B cell (primary cell): ENCODE measurements at regions not wholly inside any gene's neighbourhood (a gene's known extent, or its start where the extent isn't known, plus 50 kb on each side); places are given as distances from the start of the nearest gene placed in this dataset.

Experiments
- ATAC-seq: fragments of 200-7000 bp; cut with Tn5 transposase; one replicate; pipeline ENCODE4 v1.10.0; 2021; ENCODE audit warnings: low read depth, mild to moderate bottlenecking, moderate number of reproducible peaks, moderate library complexity
- CTCF ChIA-PET: fragments of 350-600 bp; sonication (Branson Sonifier 250); formaldehyde crosslinking; loops from one replicate; lab custom pipeline; 2021; ENCODE audit warnings: antibody characterized with exemption, inconsistent platforms; lab: Charles Lee
- POLR2A ChIA-PET: fragments of 350-600 bp; sonication (Branson Sonifier 250); formaldehyde crosslinking; loops from one replicate; lab custom pipeline; 2021; ENCODE audit warnings: antibody characterized with exemption; lab: Charles Lee
- DNase-seq: peaks from one replicate; pipeline ENCODE4 v3.0.0; 2013
- H2AFZ ChIP-seq: 2 replicates; pipeline ENCODE4 v1.6.1; 2012; ENCODE audit warnings: mild to moderate bottlenecking, low read depth, low read length; ENCODE audit not compliant: insufficient read depth, poor library complexity, severe bottlenecking
- H3K27ac ChIP-seq, 2 donors: 1 replicate in 1 of 2; 2 replicates in 1 of 2; pipeline ENCODE4 v1.5.1; 2012 to 2013; ENCODE audit warnings: low read length in 2 of 2, mild to moderate bottlenecking in 2 of 2, moderate library complexity in 1 of 2
- H3K27me3 ChIP-seq, 4 experiments: fragments of 200-600 bp in 1 of 4; sonication (generic) in 1 of 4; replicated peaks in 1 of 4; 1 replicate in 2 of 4; 2 replicates in 2 of 4; pipeline versions ENCODE4 v1.6.1 to v1.7.0; 2013 to 2016; ENCODE audit warnings: low read length in 3 of 4, mild to moderate bottlenecking in 2 of 4, mixed read lengths in 1 of 4, moderate library complexity in 1 of 4; ENCODE audit not compliant: insufficient read depth in 4 of 4, control insufficient read depth in 3 of 4; ENCODE audit errors: control extremely low read depth in 1 of 4
- H3K36me3 ChIP-seq, 2 experiments: replicated peaks in 1 of 2; 1 replicate in 1 of 2; 2 replicates in 1 of 2; pipeline versions ENCODE4 v1.6.1 to v1.7.1; 2013; ENCODE audit warnings: low read length in 1 of 2; ENCODE audit not compliant: insufficient read depth in 2 of 2, control insufficient read depth in 1 of 2; ENCODE audit errors: control extremely low read depth in 1 of 2, extremely low read depth in 1 of 2
- H3K4me1 ChIP-seq, 2 donors: fragments of 200-600 bp in 1 of 2; sonication (generic) in 1 of 2; 1 replicate in 1 of 2; 2 replicates in 1 of 2; pipeline versions ENCODE4 v1.5.1 to v1.6.1; 2013 to 2017; ENCODE audit warnings: low read length in 2 of 2; ENCODE audit not compliant: control insufficient read depth in 2 of 2, insufficient read depth in 2 of 2
- H3K4me2 ChIP-seq: replicated peaks from 2 replicates; pipeline ENCODE3; 2012; ENCODE audit warnings: mild to moderate bottlenecking, low read depth, low read length; ENCODE audit not compliant: poor library complexity, severe bottlenecking
- H3K4me3 ChIP-seq, 5 experiments: fragments of 200-600 bp in 1 of 5; sonication (generic) in 1 of 5; 1 replicate in 3 of 5; 2 replicates in 2 of 5; pipeline versions ENCODE4 v1.5.1 to v1.7.0; 2011 to 2016; ENCODE audit warnings: low read length in 4 of 5, mild to moderate bottlenecking in 4 of 5, low read depth in 2 of 5, control low read depth in 1 of 5, moderate library complexity in 1 of 5; ENCODE audit not compliant: insufficient read depth in 1 of 5; ENCODE audit errors: control extremely low read depth in 1 of 5, extremely low read depth in 1 of 5
- H3K79me2 ChIP-seq: fragments of 200-600 bp; sonication (generic); one replicate; pipeline ENCODE4 v1.6.0; 2016; ENCODE audit warnings: low read length; ENCODE audit not compliant: control insufficient read depth, insufficient read depth
- H3K9ac ChIP-seq: fragments of 200-600 bp; sonication (generic); 2 replicates; pipeline ENCODE4 v1.6.1; 2017; ENCODE audit warnings: mild to moderate bottlenecking, low read length, moderate library complexity
- H3K9me3 ChIP-seq, 3 donors: one replicate each; pipeline versions ENCODE4 v1.6.1 to v1.7.1; 2013; ENCODE audit warnings: low read length in 2 of 3; ENCODE audit not compliant: control insufficient read depth in 2 of 3, insufficient read depth in 1 of 3; ENCODE audit errors: control extremely low read depth in 1 of 3
- H4K20me1 ChIP-seq: 2 replicates; pipeline ENCODE4 v1.6.0; 2012; ENCODE audit warnings: mild to moderate bottlenecking, low read length; ENCODE audit not compliant: insufficient read depth, control insufficient read depth, poor library complexity, severe bottlenecking
- H3K27ac Mint-ChIP-seq: one replicate; pipeline ENCODE4 v1.8.0; 2021; ENCODE audit warnings: mixed read lengths
- H3K27me3 Mint-ChIP-seq: one replicate; pipeline ENCODE4 v1.8.0; 2021; ENCODE audit warnings: mixed read lengths
- H3K4me1 Mint-ChIP-seq: one replicate; pipeline ENCODE4 v1.8.0; 2021; ENCODE audit warnings: mixed read lengths
- H3K4me3 Mint-ChIP-seq: one replicate; pipeline ENCODE4 v1.8.0; 2021; ENCODE audit warnings: mixed read lengths
- H3K9me3 Mint-ChIP-seq: one replicate; pipeline ENCODE4 v1.8.0; 2022; ENCODE audit warnings: mixed read lengths; ENCODE audit not compliant: insufficient read depth
- EZH2 ChIP-seq: IDR thresholded peaks from 2 replicates; pipeline ENCODE4 v1.6.1; 2012; ENCODE audit warnings: borderline replicate concordance, low read depth, mild to moderate bottlenecking, moderate library complexity, low read length; ENCODE audit not compliant: insufficient read depth, poor library complexity, severe bottlenecking
- WGBS: methylation state at CpG from one replicate; pipeline ENCODE4 v1.1.5; 2013; ENCODE audit warnings: missing lambda C conversion rate; ENCODE audit not compliant: insufficient coverage; 5-methylcytosine and 5-hydroxymethylcytosine counted together
- intact Hi-C: fragments of 100-400 bp; cut with micrococcal nuclease; formaldehyde crosslinking; loops from one replicate; pipeline ENCODE4 v1.10.0; 2022
- TF ChIP-seq, protein P1 (sequence below): fragments of 200-600 bp; IDR thresholded peaks from one replicate; pipeline ENCODE4 v1.8.0; 2022; ENCODE audit warnings: antibody characterized with exemption, mild to moderate bottlenecking

DNA sequence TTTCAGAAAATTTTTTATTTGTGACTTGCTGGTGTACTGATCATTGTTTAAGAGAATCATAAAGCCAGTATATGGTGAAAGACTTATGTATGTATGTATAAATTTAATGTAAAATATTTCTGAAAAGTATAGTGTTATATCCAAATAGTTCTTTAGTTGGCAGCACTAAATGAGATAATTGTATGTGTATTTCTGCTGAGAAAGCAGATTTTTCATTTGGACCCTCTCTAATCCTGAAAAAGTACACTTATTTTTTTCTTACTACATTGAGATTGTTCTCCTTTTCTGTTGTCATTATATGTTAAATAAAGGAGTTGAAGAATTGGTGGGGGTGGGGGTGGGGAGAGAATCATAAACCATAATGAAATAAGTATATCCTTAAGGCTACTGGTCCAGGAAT, 324.9 kb upstream of the SUCLG2 start:
- ChIA-PET POLR2A (no interaction called here), CTCF (no interaction called here)
- Histone ChIP-seq H3K27me3 (no peaks in the 10 kb centered on the region), H3K4me2 (no peak overlapping the region), H3K27ac (no peak overlapping the region), H3K4me3 (no peak overlapping the region), H2AFZ (no peak overlapping the region), H3K9me3 (no peaks in the 10 kb centered on the region), H3K36me3 (no peaks in the 10 kb centered on the region), H4K20me1 (no peaks in the 10 kb centered on the region), H3K79me2 (no peaks in the 10 kb centered on the region), H3K9ac (no peak overlapping the region), H3K4me1 (no peaks in the 10 kb centered on the region)
- DNase-seq (no peak), ATAC-seq (no peak)
- Mint-ChIP-seq H3K9me3 (no peaks in the 10 kb centered on the region), H3K27ac (no peak overlapping the region), H3K27me3 (no peaks in the 10 kb centered on the region), H3K4me1 (no peaks in the 10 kb centered on the region), H3K4me3 (no peak overlapping the region)
- intact Hi-C loops = no loop called here
- TF ChIP-seq, protein P1, sequence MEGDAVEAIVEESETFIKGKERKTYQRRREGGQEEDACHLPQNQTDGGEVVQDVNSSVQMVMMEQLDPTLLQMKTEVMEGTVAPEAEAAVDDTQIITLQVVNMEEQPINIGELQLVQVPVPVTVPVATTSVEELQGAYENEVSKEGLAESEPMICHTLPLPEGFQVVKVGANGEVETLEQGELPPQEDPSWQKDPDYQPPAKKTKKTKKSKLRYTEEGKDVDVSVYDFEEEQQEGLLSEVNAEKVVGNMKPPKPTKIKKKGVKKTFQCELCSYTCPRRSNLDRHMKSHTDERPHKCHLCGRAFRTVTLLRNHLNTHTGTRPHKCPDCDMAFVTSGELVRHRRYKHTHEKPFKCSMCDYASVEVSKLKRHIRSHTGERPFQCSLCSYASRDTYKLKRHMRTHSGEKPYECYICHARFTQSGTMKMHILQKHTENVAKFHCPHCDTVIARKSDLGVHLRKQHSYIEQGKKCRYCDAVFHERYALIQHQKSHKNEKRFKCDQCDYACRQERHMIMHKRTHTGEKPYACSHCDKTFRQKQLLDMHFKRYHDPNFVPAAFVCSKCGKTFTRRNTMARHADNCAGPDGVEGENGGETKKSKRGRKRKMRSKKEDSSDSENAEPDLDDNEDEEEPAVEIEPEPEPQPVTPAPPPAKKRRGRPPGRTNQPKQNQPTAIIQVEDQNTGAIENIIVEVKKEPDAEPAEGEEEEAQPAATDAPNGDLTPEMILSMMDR = no peak
- TF ChIP-seq EZH2 = no peak

DNA sequence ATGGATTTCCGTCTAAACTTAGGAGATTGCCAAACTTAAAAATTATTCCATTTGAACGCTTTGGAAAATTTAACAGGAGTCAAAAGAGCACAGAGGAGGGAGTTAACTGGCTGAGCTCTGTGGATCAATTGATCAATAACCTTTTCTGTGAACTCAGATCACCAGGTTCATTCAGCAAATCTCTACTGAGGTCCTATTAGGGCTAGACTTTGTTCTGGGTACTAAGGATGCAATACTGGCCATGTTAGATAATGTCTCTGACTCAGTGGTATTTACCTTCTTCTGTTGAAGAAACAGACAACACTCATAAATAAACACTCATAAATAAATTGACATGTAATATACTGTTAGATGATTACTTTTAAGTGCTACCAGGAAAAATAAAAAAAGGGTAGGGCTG, 323.4 kb upstream of the SUCLG2 start:
- Histone ChIP-seq H3K4me3 (no peak overlapping the region), H4K20me1 (no peaks in the 10 kb centered on the region), H3K27me3 (no peaks in the 10 kb centered on the region), H2AFZ (no peak overlapping the region), H3K36me3 (no peaks in the 10 kb centered on the region), H3K4me1 (no peaks in the 10 kb centered on the region), H3K9me3 (no peaks in the 10 kb centered on the region), H3K27ac (no peak overlapping the region), H3K9ac (no peak overlapping the region), H3K4me2 (no peak overlapping the region), H3K79me2 (no peaks in the 10 kb centered on the region)
- POLR2A ChIA-PET = no interaction called here
- DNase-seq = no peak
- Mint-ChIP-seq H3K27ac (no peak overlapping the region), H3K4me1 (no peaks in the 10 kb centered on the region), H3K4me3 (no peak overlapping the region), H3K27me3 (no peaks in the 10 kb centered on the region), H3K9me3 (no peaks in the 10 kb centered on the region)
- TF ChIP-seq, protein P1 = no peak
- no peak for TF ChIP-seq EZH2
- ATAC-seq = no peak
- intact Hi-C loops = no loop called here
- WGBS = no CpG with 5 or more reads among the region's 2 CpGs
- CTCF ChIA-PET = no interaction called here
